H1 (cell line): ENCODE measurements at regions not wholly inside any gene's neighbourhood (a gene's known extent, or its start where the extent isn't known, plus 50 kb on each side); places are given as distances from the start of the nearest gene placed in this dataset.

Experiments used
- CHD7 ChIP-seq: fragments of 300-600 bp; sonication (generic); IDR thresholded peaks from 2 replicates; pipeline ENCODE4 v1.7.1; 2012; ENCODE audit warnings: low read length, moderate library complexity, mild to moderate bottlenecking, inconsistent platforms; ENCODE audit not compliant: insufficient replicate concordance
- CREB1 ChIP-seq: IDR thresholded peaks from 2 replicates; pipeline ENCODE4 v1.6.1; 2012; ENCODE audit warnings: inconsistent platforms
- CTBP2 ChIP-seq: IDR thresholded peaks from 2 replicates; pipeline ENCODE4 v1.7.0; 2011; ENCODE audit warnings: borderline replicate concordance, mild to moderate bottlenecking, moderate library complexity, mixed read lengths, low read length; ENCODE audit not compliant: insufficient read depth, insufficient read length
- HDAC2 ChIP-seq, 2 experiments: fragments of 300-600 bp in 1 of 2; sonication (generic) in 1 of 2; IDR thresholded peaks; 2 replicates each; pipeline ENCODE4 v1.6.1; 2011 to 2012; ENCODE audit warnings: low read depth in 2 of 2, low read length in 2 of 2, mild to moderate bottlenecking in 2 of 2, moderate library complexity in 2 of 2, borderline replicate concordance in 1 of 2, inconsistent platforms in 1 of 2
- HDAC6 ChIP-seq: IDR thresholded peaks from one replicate; pipeline ENCODE4 v1.7.1; 2012; ENCODE audit warnings: low read depth, mild to moderate bottlenecking, inconsistent platforms, low read length, moderate library complexity
- JUN ChIP-seq: IDR thresholded peaks from 2 replicates; pipeline ENCODE4 v1.6.1; 2011; ENCODE audit warnings: low read depth, mild to moderate bottlenecking, improper control_type of control experiment, low read length
- KDM1A ChIP-seq: fragments of 200-600, 300-600 bp; sonication (generic); IDR thresholded peaks from 2 replicates; pipeline ENCODE4 v1.7.1; 2016; ENCODE audit warnings: mild to moderate bottlenecking, low read length, borderline replicate concordance
- MAX ChIP-seq: IDR thresholded peaks from 2 replicates; pipeline ENCODE4 v1.6.1; 2012; ENCODE audit warnings: inconsistent platforms
- RAD21 ChIP-seq, 2 experiments: IDR thresholded peaks in 1 of 2; conservative IDR thresholded peaks in 1 of 2; 2 replicates each; pipeline ENCODE4 v1.6.1; 2011; ENCODE audit warnings: low read depth in 2 of 2, low read length in 2 of 2, improper control_type of control experiment in 1 of 2, inconsistent platforms in 1 of 2, mild to moderate bottlenecking in 1 of 2, moderate library complexity in 1 of 2
- SAP30 ChIP-seq: fragments of 300-600 bp; sonication (generic); IDR thresholded peaks from 2 replicates; pipeline ENCODE4 v1.7.1; 2012; ENCODE audit warnings: low read length, moderate library complexity, mild to moderate bottlenecking, inconsistent platforms; ENCODE audit not compliant: insufficient read depth, insufficient replicate concordance
- ZNF274 ChIP-seq: IDR thresholded peaks from 2 replicates; pipeline ENCODE4 v1.7.0; 2012; ENCODE audit warnings: low read length, borderline replicate concordance; ENCODE audit errors: extremely low read depth

- TF ChIP-seq CHD7 (no peak), HDAC6 (no peak), JUN (no peak), MAX (no peak), KDM1A (no peak), ZNF274 (no peak), CREB1 (no peak), CTBP2 (no peak), SAP30 (no peak), HDAC2 (IDR thresholded peaks at IDR 0.05; ENCODE audit: borderline replicate concordance in 1 of 2, low read depth in 2 of 2, low read length in 2 of 2) (no peak), RAD21 (IDR thresholded peaks at IDR 0.05 in 1 of 2, conservative IDR thresholded peaks at IDR 0.05 in 1 of 2; ENCODE audit: low read depth in 2 of 2, low read length in 2 of 2) (no peak)
Measured at GRCh38 chr3:77902675-77903074, 862.8 kb downstream of the ROBO2 start (continued).
